GM21515 (cell line): ENCODE measurements at regions not wholly inside any gene's neighbourhood (a gene's known extent, or its start where the extent isn't known, plus 50 kb on each side); places are given as distances from the start of the nearest gene placed in this dataset.
"Not testable (repeated sequence)": the region's sequence is repeated elsewhere in the genome, so short reads cannot be mapped to it uniquely, and the experiment has no call there.

Source experiments
- ATAC-seq: cut with Tn5 transposase; IDR thresholded peaks from one replicate; pipeline ENCODE4 v1.9.1; 2021; ENCODE audit not compliant: unreplicated experiment

GRCh38 chr6:103826209-103826608 lies 1033.5 kb downstream of the HACE1 start:
- ATAC-seq, result no peak

GRCh38 chr6:103820148-103820547 lies 1039.6 kb downstream of the HACE1 start:
- ATAC-seq, result no peak

- no peak for ATAC-seq
Measured at GRCh38 chr6:103819509-103819908, 1040.2 kb downstream of the HACE1 start.

GRCh38 chr6:103812970-103813369 lies 1046.7 kb downstream of the HACE1 start:
- ATAC-seq, result no peak

GRCh38 chr6:103801901-103802479 lies 1057.7 kb downstream of the HACE1 start:
- ATAC-seq, result not testable (repeated sequence)

GRCh38 chr6:103799971-103800670 lies 1059.6 kb downstream of the HACE1 start:
- no peak for ATAC-seq

- no peak for ATAC-seq
Measured at GRCh38 chr6:103798166-103798565, 1061.6 kb downstream of the HACE1 start.

GRCh38 chr6:103797738-103798137 lies 1062.0 kb downstream of the HACE1 start:
- no peak for ATAC-seq

GRCh38 chr6:103791458-103791857 lies 1068.3 kb downstream of the HACE1 start:
- ATAC-seq, result no peak

GRCh38 chr6:103784117-103784516 lies 1075.6 kb downstream of the HACE1 start:
- no peak for ATAC-seq

- no peak for ATAC-seq
Measured at GRCh38 chr6:103783329-103783728, 1076.4 kb downstream of the HACE1 start.

GRCh38 chr6:103769431-103769830 lies 1090.3 kb downstream of the HACE1 start:
- ATAC-seq, result no peak

- ATAC-seq, result no peak
Measured at GRCh38 chr6:103750603-103751002, 1109.1 kb downstream of the HACE1 start.

- ATAC-seq, result no peak
Measured at GRCh38 chr6:103734016-103734415, 1125.7 kb downstream of the HACE1 start.

- no peak for ATAC-seq
Measured at GRCh38 chr6:103729658-103730057, 1130.1 kb downstream of the HACE1 start.

- no peak for ATAC-seq
Measured at GRCh38 chr6:103723438-103724322, 1136.0 kb downstream of the HACE1 start.

GRCh38 chr6:103722683-103723082 lies 1137.0 kb downstream of the HACE1 start:
- no peak for ATAC-seq

GRCh38 chr6:103721923-103722322 lies 1137.8 kb downstream of the HACE1 start:
- no peak for ATAC-seq

GRCh38 chr6:103720393-103720792 lies 1139.3 kb downstream of the HACE1 start:
- ATAC-seq, result no peak

- no peak for ATAC-seq
Measured at GRCh38 chr6:103719545-103719944, 1140.2 kb downstream of the HACE1 start.

GRCh38 chr6:103715269-103715668 lies 1144.5 kb downstream of the HACE1 start:
- no peak for ATAC-seq

GRCh38 chr6:103709236-103709635 lies 1150.5 kb downstream of the HACE1 start:
- not testable (repeated sequence) for ATAC-seq
